GM12878 (cell line): ENCODE measurements at regions not wholly inside any gene's neighbourhood (a gene's known extent, or its start where the extent isn't known, plus 50 kb on each side); places are given as distances from the start of the nearest gene placed in this dataset.

Experiments used
- NFIC ChIP-seq: IDR thresholded peaks from 2 replicates; pipeline ENCODE4 v1.6.1; 2012; ENCODE audit warnings: low read depth, mild to moderate bottlenecking, inconsistent platforms, low read length, moderate library complexity
- POLR2A ChIP-seq: IDR thresholded peaks from 2 replicates; pipeline ENCODE4 v1.6.1; 2011; ENCODE audit warnings: low read depth, mild to moderate bottlenecking, low read length
- POLR2AphosphoS5 ChIP-seq: IDR thresholded peaks from 2 replicates; pipeline ENCODE4 v1.6.1; 2011; ENCODE audit warnings: mild to moderate bottlenecking, low read length, inconsistent platforms
- SMC3 ChIP-seq: IDR thresholded peaks from 2 replicates; pipeline ENCODE4 v1.6.1; 2011; ENCODE audit warnings: low read length, improper control_type of control experiment, borderline replicate concordance
- TAF1 ChIP-seq: IDR thresholded peaks from 2 replicates; pipeline ENCODE4 v1.6.1; 2011; ENCODE audit warnings: mild to moderate bottlenecking, low read depth, low read length, borderline replicate concordance
- TF ChIP-seq, protein P1 (sequence below): IDR thresholded peaks from 2 replicates; pipeline ENCODE4 v1.6.1; 2011; ENCODE audit warnings: low read depth, low read length, improper control_type of control experiment, borderline replicate concordance
- TF ChIP-seq, protein P2 (sequence below), 3 experiments: IDR thresholded peaks in 2 of 3; conservative IDR thresholded peaks in 1 of 3; 2 replicates each; pipeline ENCODE4 v1.5.1; 2011; ENCODE audit warnings: low read depth in 3 of 3, low read length in 3 of 3, mild to moderate bottlenecking in 3 of 3, control low read depth in 2 of 3, moderate library complexity in 2 of 3, inconsistent platforms in 1 of 3, mixed read lengths in 1 of 3; ENCODE audit not compliant: control insufficient read depth in 2 of 3, insufficient read depth in 1 of 3; ENCODE audit errors: extremely low read depth in 1 of 3
- TF ChIP-seq, protein P3 (sequence below): IDR thresholded peaks from 2 replicates; pipeline ENCODE4 v1.6.1; 2012; ENCODE audit warnings: low read depth, low read length, improper control_type of control experiment

DNA sequence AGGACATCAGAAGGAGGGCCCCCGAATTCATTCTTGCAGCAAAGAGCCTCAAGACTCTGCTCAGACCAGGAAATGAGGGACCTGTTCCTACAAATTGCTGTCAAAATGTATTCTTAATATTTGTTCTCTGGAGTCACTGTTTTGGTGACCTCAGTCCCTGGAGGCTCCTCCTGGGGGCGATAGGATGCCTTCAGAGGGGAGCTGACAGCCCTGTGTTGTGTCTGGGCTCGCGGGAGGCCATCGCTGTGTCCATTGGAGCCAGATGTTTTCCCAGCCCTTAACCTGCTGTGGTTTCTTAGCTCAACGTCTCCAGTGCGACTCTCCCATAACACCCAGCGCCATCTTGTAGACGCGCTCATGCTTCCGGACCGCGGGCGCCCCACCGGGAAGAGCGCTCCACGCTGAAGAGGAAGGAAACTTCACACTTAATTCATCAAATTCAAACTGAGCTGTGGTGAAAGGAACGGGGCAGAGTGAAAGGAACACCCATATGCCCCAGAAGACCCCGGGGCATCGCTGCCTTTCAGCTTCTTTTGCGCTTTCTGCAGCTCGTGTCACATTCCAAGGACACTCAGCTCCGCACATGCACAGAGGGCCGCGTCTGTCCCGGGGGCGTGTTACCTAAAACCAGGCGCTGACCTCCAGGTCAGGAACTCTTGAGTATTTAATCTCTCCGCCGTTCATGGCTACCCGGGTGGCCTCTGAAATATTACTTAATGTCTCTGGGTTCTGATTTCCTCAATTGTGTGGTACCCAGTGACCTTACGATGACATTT is 112.3 kb upstream of the GDNF start:
- TF ChIP-seq, protein P1, sequence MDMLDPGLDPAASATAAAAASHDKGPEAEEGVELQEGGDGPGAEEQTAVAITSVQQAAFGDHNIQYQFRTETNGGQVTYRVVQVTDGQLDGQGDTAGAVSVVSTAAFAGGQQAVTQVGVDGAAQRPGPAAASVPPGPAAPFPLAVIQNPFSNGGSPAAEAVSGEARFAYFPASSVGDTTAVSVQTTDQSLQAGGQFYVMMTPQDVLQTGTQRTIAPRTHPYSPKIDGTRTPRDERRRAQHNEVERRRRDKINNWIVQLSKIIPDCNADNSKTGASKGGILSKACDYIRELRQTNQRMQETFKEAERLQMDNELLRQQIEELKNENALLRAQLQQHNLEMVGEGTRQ: no peak
- TF ChIP-seq, protein P2, sequence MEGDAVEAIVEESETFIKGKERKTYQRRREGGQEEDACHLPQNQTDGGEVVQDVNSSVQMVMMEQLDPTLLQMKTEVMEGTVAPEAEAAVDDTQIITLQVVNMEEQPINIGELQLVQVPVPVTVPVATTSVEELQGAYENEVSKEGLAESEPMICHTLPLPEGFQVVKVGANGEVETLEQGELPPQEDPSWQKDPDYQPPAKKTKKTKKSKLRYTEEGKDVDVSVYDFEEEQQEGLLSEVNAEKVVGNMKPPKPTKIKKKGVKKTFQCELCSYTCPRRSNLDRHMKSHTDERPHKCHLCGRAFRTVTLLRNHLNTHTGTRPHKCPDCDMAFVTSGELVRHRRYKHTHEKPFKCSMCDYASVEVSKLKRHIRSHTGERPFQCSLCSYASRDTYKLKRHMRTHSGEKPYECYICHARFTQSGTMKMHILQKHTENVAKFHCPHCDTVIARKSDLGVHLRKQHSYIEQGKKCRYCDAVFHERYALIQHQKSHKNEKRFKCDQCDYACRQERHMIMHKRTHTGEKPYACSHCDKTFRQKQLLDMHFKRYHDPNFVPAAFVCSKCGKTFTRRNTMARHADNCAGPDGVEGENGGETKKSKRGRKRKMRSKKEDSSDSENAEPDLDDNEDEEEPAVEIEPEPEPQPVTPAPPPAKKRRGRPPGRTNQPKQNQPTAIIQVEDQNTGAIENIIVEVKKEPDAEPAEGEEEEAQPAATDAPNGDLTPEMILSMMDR (IDR thresholded peaks at IDR 0.05 in 2 of 3, conservative IDR thresholded peaks at IDR 0.05 in 1 of 3; ENCODE audit: control insufficient read depth in 2 of 3, extremely low read depth in 1 of 3, insufficient read depth in 1 of 3, low read depth in 3 of 3, low read length in 3 of 3): no peak
- TF ChIP-seq POLR2AphosphoS5 (no peak), POLR2A (no peak), NFIC (no peak), TAF1 (no peak), SMC3 (no peak)
- TF ChIP-seq, protein P3, sequence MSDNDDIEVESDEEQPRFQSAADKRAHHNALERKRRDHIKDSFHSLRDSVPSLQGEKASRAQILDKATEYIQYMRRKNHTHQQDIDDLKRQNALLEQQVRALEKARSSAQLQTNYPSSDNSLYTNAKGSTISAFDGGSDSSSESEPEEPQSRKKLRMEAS: no peak
